Naive B cell (primary cell): ENCODE measurements at regions not wholly inside any gene's neighbourhood (a gene's known extent, or its start where the extent isn't known, plus 50 kb on each side); places are given as distances from the start of the nearest gene placed in this dataset.

Source experiments
- ATAC-seq, 2 donors: fragments of 150-1000 bp; cut with Tn5 transposase; 2 replicates each; pipeline ENCODE4 v1.10.0; 2021; ENCODE audit warnings: low read depth in 2 of 2, mild to moderate bottlenecking in 2 of 2, moderate library complexity in 2 of 2
- DNase-seq: peaks from one replicate; pipeline ENCODE4 v3.0.0; 2022
- H3K27ac Mint-ChIP-seq, 6 donors: one replicate each; pipeline ENCODE4 v1.8.0; 2020 to 2022; ENCODE audit warnings: mild to moderate bottlenecking in 6 of 6, mixed read lengths in 6 of 6, moderate library complexity in 5 of 6, inconsistent platforms in 2 of 6
- H3K27me3 Mint-ChIP-seq, 3 donors: one replicate each; pipeline ENCODE4 v1.8.0; 2021 to 2022; ENCODE audit warnings: mixed read lengths in 3 of 3, mild to moderate bottlenecking in 1 of 3
- H3K36me3 Mint-ChIP-seq, 2 donors: one replicate each; pipeline ENCODE4 v1.8.0; 2020 to 2022; ENCODE audit warnings: mixed read lengths in 2 of 2, inconsistent platforms in 1 of 2, mild to moderate bottlenecking in 1 of 2
- H3K4me1 Mint-ChIP-seq, 3 donors: one replicate each; pipeline ENCODE4 v1.8.0; 2020 to 2022; ENCODE audit warnings: mixed read lengths in 3 of 3, inconsistent platforms in 1 of 3, mild to moderate bottlenecking in 1 of 3, moderate library complexity in 1 of 3
- H3K4me3 Mint-ChIP-seq, 8 donors: one replicate each; pipeline ENCODE4 v1.8.0; 2020 to 2022; ENCODE audit warnings: mild to moderate bottlenecking in 8 of 8, mixed read lengths in 8 of 8, moderate library complexity in 8 of 8, inconsistent platforms in 2 of 8
- H3K9me3 Mint-ChIP-seq, 7 donors: one replicate each; pipeline ENCODE4 v1.8.0; 2020 to 2022; ENCODE audit warnings: mixed read lengths in 7 of 7, mild to moderate bottlenecking in 5 of 7, inconsistent platforms in 2 of 7, moderate library complexity in 1 of 7

- Mint-ChIP-seq H3K4me1 (peaks cover 0 to 25% (median 8%) of the 10 kb centered on the region in 3 donors), H3K9me3 (peaks cover 2 to 14% (median 4%) of the 10 kb centered on the region in 7 donors), H3K36me3 (peaks cover 0 to 4% of the 10 kb centered on the region in 2 donors), H3K4me3 (no peak overlapping the region), H3K27ac (no peak overlapping the region), H3K27me3 (no peaks in the 10 kb centered on the region)
- ATAC-seq (no peak), DNase-seq (no peak)
Measured at GRCh38 chr7:18191862-18192625, 164.4 kb upstream of the PRPS1L1 start.

GRCh38 chr7:18194616-18195015 lies 167.0 kb upstream of the PRPS1L1 start:
- H3K4me3 Mint-ChIP-seq: no peak overlapping the region
- no peak for DNase-seq
- no peak for ATAC-seq
- no peaks in the 10 kb centered on the region for H3K27me3 Mint-ChIP-seq
- no peak overlapping the region for H3K27ac Mint-ChIP-seq
- H3K4me1 Mint-ChIP-seq: peaks cover 0 to 29% (median 8%) of the 10 kb centered on the region in 3 donors
- H3K36me3 Mint-ChIP-seq: no peaks in the 10 kb centered on the region
- H3K9me3 Mint-ChIP-seq: peaks cover 0 to 4% (median 0%) of the 10 kb centered on the region in 7 donors

- peaks cover 0 to 4% (median 0%) of the 10 kb centered on the region in 7 donors for H3K9me3 Mint-ChIP-seq
- DNase-seq: no peak
- H3K27ac Mint-ChIP-seq: peak overlapping the region in 1 of 6 donors; percentile 36
- ATAC-seq: no peak
- no peaks in the 10 kb centered on the region for H3K36me3 Mint-ChIP-seq
- peaks cover 0 to 28% (median 7%) of the 10 kb centered on the region in 3 donors for H3K4me1 Mint-ChIP-seq
- H3K27me3 Mint-ChIP-seq: no peaks in the 10 kb centered on the region
- no peak overlapping the region for H3K4me3 Mint-ChIP-seq
Measured at GRCh38 chr7:18196638-18197037, 169.0 kb upstream of the PRPS1L1 start.

GRCh38 chr7:18198868-18199267 lies 171.2 kb upstream of the PRPS1L1 start:
- H3K4me1 Mint-ChIP-seq: peaks cover 10 to 42% (median 26%) of the 10 kb centered on the region in 3 donors
- H3K27ac Mint-ChIP-seq: peak overlapping the region in 1 of 6 donors; percentile 51
- H3K9me3 Mint-ChIP-seq: peaks cover 0 to 4% (median 0%) of the 10 kb centered on the region in 7 donors
- no peak overlapping the region for H3K4me3 Mint-ChIP-seq
- no peaks in the 10 kb centered on the region for H3K36me3 Mint-ChIP-seq
- no peak for DNase-seq
- no peak for ATAC-seq
- no peaks in the 10 kb centered on the region for H3K27me3 Mint-ChIP-seq

GRCh38 chr7:18200266-18200665 lies 172.6 kb upstream of the PRPS1L1 start:
- no peaks in the 10 kb centered on the region for H3K36me3 Mint-ChIP-seq
- ATAC-seq (no peak), DNase-seq (no peak)
- no peaks in the 10 kb centered on the region for H3K27me3 Mint-ChIP-seq
- no peak overlapping the region for H3K4me3 Mint-ChIP-seq
- H3K9me3 Mint-ChIP-seq: peaks cover 0 to 4% (median 0%) of the 10 kb centered on the region in 7 donors
- peaks cover 10 to 38% (median 26%) of the 10 kb centered on the region in 3 donors for H3K4me1 Mint-ChIP-seq
- no peak overlapping the region for H3K27ac Mint-ChIP-seq

GRCh38 chr7:18200855-18201254 lies 173.2 kb upstream of the PRPS1L1 start:
- H3K36me3 Mint-ChIP-seq: no peaks in the 10 kb centered on the region
- H3K27ac Mint-ChIP-seq: peak overlapping the region in 1 of 6 donors; percentile 51
- no peak for DNase-seq
- peaks cover 0 to 4% (median 0%) of the 10 kb centered on the region in 7 donors for H3K9me3 Mint-ChIP-seq
- ATAC-seq: no peak
- H3K27me3 Mint-ChIP-seq: no peaks in the 10 kb centered on the region
- H3K4me3 Mint-ChIP-seq: no peak overlapping the region
- H3K4me1 Mint-ChIP-seq: peaks cover 10 to 38% (median 26%) of the 10 kb centered on the region in 3 donors

GRCh38 chr7:18201350-18201749 lies 173.7 kb upstream of the PRPS1L1 start:
- ATAC-seq: no peak
- no peak for DNase-seq
- Mint-ChIP-seq H3K27ac (peak overlapping the region in 3 of 6 donors; percentile 4 to 51 (median 12)), H3K4me1 (peaks cover 10 to 33% (median 26%) of the 10 kb centered on the region in 3 donors), H3K27me3 (no peaks in the 10 kb centered on the region), H3K4me3 (no peak overlapping the region), H3K36me3 (no peaks in the 10 kb centered on the region), H3K9me3 (peaks cover 0 to 4% (median 0%) of the 10 kb centered on the region in 7 donors)

- DNase-seq (peak; percentile 33), ATAC-seq (peak; percentile 84 to 86)
- H3K4me3 Mint-ChIP-seq: peak overlapping the region in 2 of 8 donors; percentile 6 to 27
- no peaks in the 10 kb centered on the region for H3K27me3 Mint-ChIP-seq
- H3K9me3 Mint-ChIP-seq: no peaks in the 10 kb centered on the region
- H3K27ac Mint-ChIP-seq: peak overlapping the region; percentile 7 to 90 (median 52)
- H3K4me1 Mint-ChIP-seq: peaks cover 10 to 26% (median 22%) of the 10 kb centered on the region in 3 donors
- no peaks in the 10 kb centered on the region for H3K36me3 Mint-ChIP-seq
Measured at GRCh38 chr7:18202315-18203045, 174.8 kb upstream of the PRPS1L1 start.

GRCh38 chr7:18206331-18206730 lies 178.7 kb upstream of the PRPS1L1 start:
- no peaks in the 10 kb centered on the region for H3K36me3 Mint-ChIP-seq
- H3K27me3 Mint-ChIP-seq: no peaks in the 10 kb centered on the region
- no peak for DNase-seq
- H3K9me3 Mint-ChIP-seq: peaks cover 0 to 2% (median 0%) of the 10 kb centered on the region in 7 donors
- H3K4me3 Mint-ChIP-seq: no peak overlapping the region
- no peak for ATAC-seq
- peaks cover 10 to 25% (median 20%) of the 10 kb centered on the region in 3 donors for H3K4me1 Mint-ChIP-seq
- no peak overlapping the region for H3K27ac Mint-ChIP-seq

GRCh38 chr7:18208921-18209320 lies 181.3 kb upstream of the PRPS1L1 start:
- no peak for DNase-seq
- no peaks in the 10 kb centered on the region for H3K36me3 Mint-ChIP-seq
- H3K9me3 Mint-ChIP-seq: peaks cover 0 to 2% (median 0%) of the 10 kb centered on the region in 7 donors
- ATAC-seq: no peak
- no peak overlapping the region for H3K4me3 Mint-ChIP-seq
- H3K27ac Mint-ChIP-seq: no peak overlapping the region
- no peaks in the 10 kb centered on the region for H3K27me3 Mint-ChIP-seq
- H3K4me1 Mint-ChIP-seq: no peaks in the 10 kb centered on the region

GRCh38 chr7:18210377-18210776 lies 182.7 kb upstream of the PRPS1L1 start:
- no peak for DNase-seq
- no peak overlapping the region for H3K4me3 Mint-ChIP-seq
- no peak overlapping the region for H3K27ac Mint-ChIP-seq
- H3K36me3 Mint-ChIP-seq: no peaks in the 10 kb centered on the region
- H3K27me3 Mint-ChIP-seq: no peaks in the 10 kb centered on the region
- H3K9me3 Mint-ChIP-seq: peaks cover 0 to 2% (median 0%) of the 10 kb centered on the region in 7 donors
- peaks cover 0 to 2% (median 0%) of the 10 kb centered on the region in 3 donors for H3K4me1 Mint-ChIP-seq
- ATAC-seq: no peak

- Mint-ChIP-seq H3K36me3 (no peaks in the 10 kb centered on the region), H3K27me3 (no peaks in the 10 kb centered on the region), H3K4me3 (no peak overlapping the region), H3K4me1 (peaks cover 2 to 6% (median 3%) of the 10 kb centered on the region in 3 donors), H3K9me3 (peaks cover 0 to 2% (median 0%) of the 10 kb centered on the region in 7 donors), H3K27ac (no peak overlapping the region)
- DNase-seq (no peak), ATAC-seq (no peak)
Measured at GRCh38 chr7:18210788-18211187, 183.1 kb upstream of the PRPS1L1 start.

GRCh38 chr7:18212308-18212707 lies 184.7 kb upstream of the PRPS1L1 start:
- no peak for ATAC-seq
- Mint-ChIP-seq H3K27me3 (no peaks in the 10 kb centered on the region), H3K36me3 (no peaks in the 10 kb centered on the region), H3K4me1 (peaks cover 6 to 9% (median 7%) of the 10 kb centered on the region in 3 donors), H3K27ac (no peak overlapping the region), H3K9me3 (peaks cover 0 to 2% (median 0%) of the 10 kb centered on the region in 7 donors), H3K4me3 (no peak overlapping the region)
- no peak for DNase-seq
